ENCODE measurements at regions not wholly inside any gene's neighbourhood (a gene's known extent, or its start where the extent isn't known, plus 50 kb on each side); places are given as distances from the start of the nearest gene placed in this dataset.

DNA sequence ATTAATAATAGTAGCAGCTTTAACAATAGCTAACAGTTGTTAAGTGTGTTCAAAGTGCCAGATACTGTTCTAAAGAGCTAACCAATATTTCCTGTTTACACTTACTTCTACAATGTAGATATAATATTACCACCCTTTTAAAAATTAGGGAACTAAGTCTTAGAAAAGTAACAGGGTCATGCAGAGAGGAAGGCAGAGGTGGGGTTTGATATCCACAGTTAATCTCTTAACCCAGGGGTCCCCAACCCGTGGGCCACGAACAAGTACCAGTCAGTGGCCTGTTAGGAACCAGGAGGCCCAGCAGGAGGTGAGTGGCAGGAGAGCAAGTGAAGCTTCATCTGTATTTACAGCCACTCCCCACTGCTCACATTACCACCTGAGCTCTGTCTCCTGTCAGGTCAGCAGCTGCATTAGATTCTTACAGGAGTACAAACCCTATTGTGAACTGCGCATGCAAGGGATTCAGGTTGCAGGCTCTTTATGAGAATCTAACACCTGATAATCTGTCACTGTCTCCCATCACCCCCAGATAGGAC, 89.1 kb downstream of the ACTL7B start:
- TF ChIP-seq, protein P1, sequence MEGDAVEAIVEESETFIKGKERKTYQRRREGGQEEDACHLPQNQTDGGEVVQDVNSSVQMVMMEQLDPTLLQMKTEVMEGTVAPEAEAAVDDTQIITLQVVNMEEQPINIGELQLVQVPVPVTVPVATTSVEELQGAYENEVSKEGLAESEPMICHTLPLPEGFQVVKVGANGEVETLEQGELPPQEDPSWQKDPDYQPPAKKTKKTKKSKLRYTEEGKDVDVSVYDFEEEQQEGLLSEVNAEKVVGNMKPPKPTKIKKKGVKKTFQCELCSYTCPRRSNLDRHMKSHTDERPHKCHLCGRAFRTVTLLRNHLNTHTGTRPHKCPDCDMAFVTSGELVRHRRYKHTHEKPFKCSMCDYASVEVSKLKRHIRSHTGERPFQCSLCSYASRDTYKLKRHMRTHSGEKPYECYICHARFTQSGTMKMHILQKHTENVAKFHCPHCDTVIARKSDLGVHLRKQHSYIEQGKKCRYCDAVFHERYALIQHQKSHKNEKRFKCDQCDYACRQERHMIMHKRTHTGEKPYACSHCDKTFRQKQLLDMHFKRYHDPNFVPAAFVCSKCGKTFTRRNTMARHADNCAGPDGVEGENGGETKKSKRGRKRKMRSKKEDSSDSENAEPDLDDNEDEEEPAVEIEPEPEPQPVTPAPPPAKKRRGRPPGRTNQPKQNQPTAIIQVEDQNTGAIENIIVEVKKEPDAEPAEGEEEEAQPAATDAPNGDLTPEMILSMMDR (conservative IDR thresholded peaks at IDR 0.05; ENCODE audit: low read length), result no peak
- no peak for TF ChIP-seq EZH2phosphoT487 (IDR thresholded peaks at IDR 0.05; ENCODE audit: borderline replicate concordance)

DNA sequence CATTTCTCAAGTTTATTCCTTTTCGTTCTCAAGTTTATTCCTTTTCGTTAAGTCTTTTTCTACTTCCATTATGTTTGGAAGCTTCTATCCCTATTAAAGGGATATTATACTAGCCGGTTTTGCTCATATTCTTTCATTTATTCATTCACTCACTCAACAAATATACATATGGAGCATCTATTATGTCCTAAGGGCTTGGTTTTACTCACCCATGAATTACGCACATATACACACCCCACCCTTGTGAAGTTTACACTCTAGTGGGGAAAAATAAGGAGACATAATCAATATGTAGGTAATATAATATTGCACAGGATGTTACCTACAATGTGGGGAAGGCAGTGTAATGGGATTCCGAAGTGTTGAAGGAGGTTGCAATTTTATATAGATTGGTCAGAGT, 90.5 kb downstream of the ACTL7B start:
- no peaks in the 10 kb centered on the region for H3F3A ChIP-seq (ENCODE audit: low read depth)
- H3K4me1 ChIP-seq (ENCODE audit: insufficient read depth, low read length, poor library complexity, severe bottlenecking), result no peaks in the 10 kb centered on the region
- no peaks in the 10 kb centered on the region for H3K27me3 ChIP-seq (ENCODE audit: insufficient read depth, low read length, poor library complexity, severe bottlenecking)
- H3K79me2 ChIP-seq (ENCODE audit: insufficient read depth, low read length), result no peaks in the 10 kb centered on the region
- no peaks in the 10 kb centered on the region for H3K9me2 ChIP-seq (replicated peaks; ENCODE audit: low read depth, low read length)
- H3K4me3 ChIP-seq (ENCODE audit: low read length, poor library complexity, severe bottlenecking), result no peak overlapping the region
- TF ChIP-seq EZH2phosphoT487 (IDR thresholded peaks at IDR 0.05; ENCODE audit: borderline replicate concordance), result no peak
- TF ChIP-seq, protein P1 (conservative IDR thresholded peaks at IDR 0.05; ENCODE audit: low read length), result no peak
- H3K36me3 ChIP-seq (ENCODE audit: insufficient read depth, low read length), result no peaks in the 10 kb centered on the region
- peaks cover 5% of the 10 kb centered on the region; the same call in 1 of the 2 replicates for H3K9me3 ChIP-seq (ENCODE audit: insufficient read depth, low read depth, low read length)
- H3K9ac ChIP-seq (ENCODE audit: low read depth, low read length, poor library complexity, severe bottlenecking), result no peak overlapping the region
- H3K4me2 ChIP-seq (ENCODE audit: low read depth, low read length, poor library complexity, severe bottlenecking), result no peak overlapping the region
- H4K20me1 ChIP-seq (ENCODE audit: insufficient read depth, low read length, poor library complexity, severe bottlenecking), result no peaks in the 10 kb centered on the region
- H2AFZ ChIP-seq (ENCODE audit: low read length), result no peak overlapping the region

More for the DNA sequence above, 89.1 kb downstream of the ACTL7B start:
- Histone ChIP-seq H3K27me3 (ENCODE audit: insufficient read depth, low read length, poor library complexity, severe bottlenecking) (no peaks in the 10 kb centered on the region), H3K36me3 (ENCODE audit: insufficient read depth, low read length) (no peaks in the 10 kb centered on the region), H3K4me2 (ENCODE audit: low read depth, low read length, poor library complexity, severe bottlenecking) (no peak overlapping the region), H3K4me3 (ENCODE audit: low read length, poor library complexity, severe bottlenecking) (no peak overlapping the region), H4K20me1 (ENCODE audit: insufficient read depth, low read length, poor library complexity, severe bottlenecking) (no peaks in the 10 kb centered on the region), H3K4me1 (ENCODE audit: insufficient read depth, low read length, poor library complexity, severe bottlenecking) (no peaks in the 10 kb centered on the region), H3K79me2 (ENCODE audit: insufficient read depth, low read length) (no peaks in the 10 kb centered on the region), H3K9ac (ENCODE audit: low read depth, low read length, poor library complexity, severe bottlenecking) (no peak overlapping the region), H3F3A (ENCODE audit: low read depth) (no peaks in the 10 kb centered on the region), H2AFZ (ENCODE audit: low read length) (no peak overlapping the region), H3K9me2 (replicated peaks; ENCODE audit: low read depth, low read length) (no peaks in the 10 kb centered on the region), H3K9me3 (ENCODE audit: insufficient read depth, low read depth, low read length) (peaks cover 5% of the 10 kb centered on the region; the same call in 1 of the 2 replicates)

DNA sequence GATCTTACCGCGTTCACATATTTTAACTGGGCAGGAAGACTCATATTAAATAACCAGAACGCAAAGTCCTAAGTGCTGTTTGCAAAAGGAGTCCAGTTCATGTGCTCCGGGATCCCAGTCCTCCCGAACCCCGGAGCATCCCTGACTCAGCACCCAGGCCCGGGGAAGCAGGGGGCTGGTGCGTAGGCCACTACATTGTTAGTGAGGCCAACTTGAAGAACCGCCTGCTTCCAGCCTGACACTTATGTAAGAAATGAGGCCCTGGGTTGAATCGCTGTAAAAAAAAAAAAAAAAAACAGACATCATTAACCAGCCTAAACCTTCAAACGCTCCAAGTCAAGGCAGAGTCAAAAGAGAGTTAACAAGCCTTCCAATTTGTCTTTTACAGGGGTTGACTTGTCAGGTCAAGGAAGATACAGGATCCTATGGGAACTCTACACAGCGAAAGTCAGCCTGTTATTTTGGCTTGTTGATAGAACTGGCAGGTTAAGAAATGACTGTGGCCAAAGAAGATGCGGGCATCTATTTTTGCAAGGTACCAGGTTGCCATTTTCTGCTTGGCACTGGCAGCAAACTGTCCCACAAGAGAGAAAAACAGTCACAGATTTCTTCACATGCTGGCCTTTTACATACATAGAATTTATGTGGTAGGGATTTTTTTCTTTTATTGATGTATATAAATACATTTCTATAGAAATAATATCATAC, 93.3 kb downstream of the ACTL7B start:
- no peak overlapping the region for H3K4me2 ChIP-seq (ENCODE audit: low read depth, low read length, poor library complexity, severe bottlenecking)
- no peak overlapping the region for H3K4me3 ChIP-seq (ENCODE audit: low read length, poor library complexity, severe bottlenecking)
- H3F3A ChIP-seq (ENCODE audit: low read depth), result no peaks in the 10 kb centered on the region
- no peaks in the 10 kb centered on the region for H3K27me3 ChIP-seq (ENCODE audit: insufficient read depth, low read length, poor library complexity, severe bottlenecking)
- no peaks in the 10 kb centered on the region for H3K36me3 ChIP-seq (ENCODE audit: insufficient read depth, low read length)
- H2AFZ ChIP-seq (ENCODE audit: low read length), result no peak overlapping the region
- H3K9me3 ChIP-seq (ENCODE audit: insufficient read depth, low read depth, low read length), result no peaks in the 10 kb centered on the region
- TF ChIP-seq, protein P1 (conservative IDR thresholded peaks at IDR 0.05; ENCODE audit: low read length), result no peak
- no peak for TF ChIP-seq EZH2phosphoT487 (IDR thresholded peaks at IDR 0.05; ENCODE audit: borderline replicate concordance)
- H4K20me1 ChIP-seq (ENCODE audit: insufficient read depth, low read length, poor library complexity, severe bottlenecking), result no peaks in the 10 kb centered on the region
- H3K9me2 ChIP-seq (replicated peaks; ENCODE audit: low read depth, low read length), result no peaks in the 10 kb centered on the region
- H3K79me2 ChIP-seq (ENCODE audit: insufficient read depth, low read length), result no peaks in the 10 kb centered on the region
- no peaks in the 10 kb centered on the region for H3K4me1 ChIP-seq (ENCODE audit: insufficient read depth, low read length, poor library complexity, severe bottlenecking)
- no peak overlapping the region for H3K9ac ChIP-seq (ENCODE audit: low read depth, low read length, poor library complexity, severe bottlenecking)

Measured in Loucy (cell line).